Activated T-cell treated with anti-CD3 and anti-CD28 coated beads, Interleukin-2, amount 50 U/mL, for 4 hours (primary cell): ENCODE measurements at regions not wholly inside any gene's neighbourhood (a gene's known extent, or its start where the extent isn't known, plus 50 kb on each side); places are given as distances from the start of the nearest gene placed in this dataset.
"Not testable (repeated sequence)": the region's sequence is repeated elsewhere in the genome, so short reads cannot be mapped to it uniquely, and the experiment has no call there.

Experiments used
- ATAC-seq, 2 donors: fragments of 200-7000 bp; cut with Tn5 transposase; one replicate each; pipeline ENCODE4 v1.10.0; 2021
- DNase-seq: peaks from one replicate; pipeline ENCODE4 v3.0.0-alpha.2; 2020
- H3K27me3 Mint-ChIP-seq: one replicate; pipeline ENCODE4 v1.8.0; 2021; ENCODE audit warnings: low read depth, mixed read lengths
- H3K36me3 Mint-ChIP-seq: one replicate; pipeline ENCODE4 v1.8.0; 2022; ENCODE audit warnings: mixed read lengths; ENCODE audit not compliant: insufficient read depth
- H3K4me1 Mint-ChIP-seq: one replicate; pipeline ENCODE4 v1.8.0; 2021; ENCODE audit warnings: low read depth, mixed read lengths
- H3K4me3 Mint-ChIP-seq: one replicate; pipeline ENCODE4 v1.8.0; 2021; ENCODE audit warnings: mild to moderate bottlenecking, moderate library complexity, mixed read lengths
- H3K9me3 Mint-ChIP-seq: one replicate; pipeline ENCODE4 v1.8.0; 2021; ENCODE audit warnings: mixed read lengths

DNA sequence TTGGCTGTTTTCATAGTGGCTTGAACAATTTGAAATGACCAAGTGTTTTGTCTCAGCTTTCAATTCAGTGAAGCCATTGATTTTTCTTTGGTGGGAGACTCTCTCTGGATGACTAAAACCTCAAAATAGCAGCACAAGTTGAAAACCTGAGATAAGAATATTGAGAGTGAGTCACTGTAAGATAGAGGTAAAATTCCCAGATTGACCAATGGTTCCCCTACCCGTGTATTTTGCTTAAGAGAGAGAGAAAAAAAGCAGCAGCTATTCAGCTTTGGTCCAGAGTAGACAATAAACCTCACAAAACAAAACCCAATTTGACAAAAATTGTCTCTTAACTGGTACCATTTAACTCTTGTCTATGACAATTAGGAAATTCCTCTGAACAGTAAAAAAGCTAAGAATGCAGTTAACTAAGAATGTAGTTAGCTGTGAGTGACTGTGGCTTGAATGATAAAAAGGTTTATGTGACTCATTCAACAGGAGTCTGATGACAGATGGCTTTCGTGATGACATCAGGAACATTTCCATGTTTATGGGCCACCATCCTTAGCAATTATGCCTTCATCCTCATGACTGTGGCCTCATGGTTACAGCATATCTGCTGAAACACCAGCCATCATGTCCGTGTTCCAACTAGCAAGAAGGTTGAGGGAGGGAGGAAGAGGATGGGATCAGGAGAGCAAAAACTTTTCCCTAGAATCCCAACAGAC is 356.9 kb downstream of the NDFIP2 start:
- H3K27me3 Mint-ChIP-seq: no peaks in the 10 kb centered on the region
- peaks cover 5% of the 10 kb centered on the region for H3K9me3 Mint-ChIP-seq
- no peaks in the 10 kb centered on the region for H3K36me3 Mint-ChIP-seq
- no peak for DNase-seq
- no peak overlapping the region for H3K4me3 Mint-ChIP-seq
- ATAC-seq: no peak
- H3K4me1 Mint-ChIP-seq: no peaks in the 10 kb centered on the region

DNA sequence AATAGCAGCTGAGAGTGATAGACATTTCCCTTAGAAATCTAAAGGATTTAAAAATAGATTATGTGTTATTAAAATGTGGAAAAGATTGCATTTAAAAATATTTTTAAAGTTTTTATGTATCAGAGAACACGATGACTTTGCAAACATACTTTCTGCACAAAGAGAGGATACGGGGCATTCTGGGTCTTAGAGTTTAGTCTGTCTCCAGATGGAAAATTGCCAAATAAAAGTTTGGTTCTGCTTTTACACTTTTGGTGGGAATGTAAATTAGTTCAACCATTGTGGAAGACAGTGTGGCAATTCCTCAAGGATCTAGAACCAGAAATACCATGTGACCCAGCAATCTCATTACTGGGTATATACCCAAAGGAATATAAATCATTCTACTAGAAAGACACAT is 355.2 kb downstream of the NDFIP2 start:
- H3K9me3 Mint-ChIP-seq, ATAC-seq, H3K4me3 Mint-ChIP-seq, H3K27me3 Mint-ChIP-seq, H3K4me1 Mint-ChIP-seq, DNase-seq, H3K36me3 Mint-ChIP-seq: not testable (repeated sequence)

DNA sequence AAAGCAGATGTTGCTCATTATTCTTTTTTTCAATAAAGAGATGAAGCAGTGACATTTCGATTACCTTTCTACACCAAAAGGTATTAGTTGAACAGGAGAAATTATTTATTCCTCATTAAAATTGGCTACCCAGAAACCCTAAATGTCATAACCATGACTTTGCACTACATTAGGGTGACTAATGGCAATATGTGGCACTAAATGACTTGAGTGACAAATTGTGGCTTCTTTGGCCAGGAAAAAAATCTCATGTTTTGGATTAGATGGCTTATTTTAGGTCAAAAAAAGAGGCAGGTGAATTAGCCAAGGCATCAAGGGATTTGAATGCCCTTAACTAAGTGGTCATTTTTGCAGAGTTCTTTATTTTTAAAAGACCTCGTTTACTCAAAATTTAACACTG is 353.9 kb downstream of the NDFIP2 start:
- Mint-ChIP-seq H3K4me1 (no peaks in the 10 kb centered on the region), H3K27me3 (no peaks in the 10 kb centered on the region), H3K4me3 (no peak overlapping the region), H3K9me3 (peaks cover 6% of the 10 kb centered on the region), H3K36me3 (no peaks in the 10 kb centered on the region)
- DNase-seq (no peak), ATAC-seq (no peak)

DNA sequence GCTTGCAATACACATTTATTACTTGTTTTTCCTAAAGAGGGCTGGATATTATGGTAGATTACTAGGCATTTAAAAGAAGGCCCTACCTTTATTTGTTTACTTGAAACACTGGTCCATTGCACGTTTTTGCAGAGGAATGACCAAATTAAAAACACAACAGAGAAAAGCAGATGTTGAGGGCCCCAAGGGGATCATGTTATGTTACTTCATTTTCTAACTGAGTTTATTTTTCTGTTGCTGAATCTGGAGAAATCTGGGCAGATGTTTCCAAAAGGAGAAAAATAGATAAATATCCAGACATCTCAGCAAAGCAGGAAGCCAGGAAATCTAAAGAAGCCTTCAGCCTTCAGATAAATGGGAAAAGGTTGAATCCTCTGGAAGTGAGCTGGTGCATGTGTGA is 353.0 kb downstream of the NDFIP2 start:
- no peak for DNase-seq
- peaks cover 2% of the 10 kb centered on the region for H3K9me3 Mint-ChIP-seq
- no peak for ATAC-seq

DNA sequence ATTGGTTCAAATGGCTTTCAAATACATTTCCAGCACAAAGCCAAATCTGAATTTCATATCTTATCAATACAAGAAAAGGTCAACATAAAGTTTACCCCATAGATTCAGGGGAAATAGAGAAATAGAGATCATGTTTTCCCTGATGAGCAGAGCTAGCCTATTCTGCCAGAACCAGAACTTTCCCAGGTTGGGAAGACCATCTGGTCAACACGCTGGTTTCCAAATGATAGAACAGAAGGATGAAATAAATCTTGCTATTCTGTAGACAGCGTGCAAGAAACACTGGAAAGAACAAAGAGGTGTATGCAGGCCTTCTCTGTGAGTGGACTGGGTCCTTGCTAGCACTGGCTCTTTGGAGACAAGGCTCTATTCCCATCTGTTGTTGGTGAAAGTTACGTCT is 350.6 kb downstream of the NDFIP2 start:
- ATAC-seq: no peak
- DNase-seq: no peak
- H3K4me1 Mint-ChIP-seq: no peaks in the 10 kb centered on the region
- H3K9me3 Mint-ChIP-seq: peaks cover 2% of the 10 kb centered on the region
- H3K36me3 Mint-ChIP-seq: no peaks in the 10 kb centered on the region
- no peak overlapping the region for H3K4me3 Mint-ChIP-seq
- no peaks in the 10 kb centered on the region for H3K27me3 Mint-ChIP-seq

More for the DNA sequence above, 353.0 kb downstream of the NDFIP2 start:
- Mint-ChIP-seq H3K4me1 (no peaks in the 10 kb centered on the region), H3K27me3 (no peaks in the 10 kb centered on the region), H3K4me3 (no peak overlapping the region), H3K36me3 (no peaks in the 10 kb centered on the region)

DNA sequence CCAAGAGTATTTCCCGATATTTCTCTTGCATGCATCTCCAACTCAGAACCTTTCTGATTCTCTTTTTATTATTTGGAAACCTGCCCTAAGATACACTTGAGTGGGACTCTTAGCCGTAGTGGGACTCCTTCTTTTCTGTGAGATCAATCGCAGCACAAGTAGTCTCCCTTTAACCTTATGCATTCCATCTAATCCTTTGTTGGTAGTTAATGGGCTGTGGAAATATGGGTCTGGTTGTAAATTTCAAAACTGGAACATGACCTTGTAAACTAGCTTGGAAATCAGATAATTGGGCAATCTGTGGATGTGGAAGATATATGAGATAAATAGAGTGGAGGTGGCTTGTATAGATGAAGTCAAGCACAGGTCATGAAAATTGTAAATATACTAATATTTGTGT is 350.0 kb downstream of the NDFIP2 start:
- H3K27me3 Mint-ChIP-seq: no peaks in the 10 kb centered on the region
- no peaks in the 10 kb centered on the region for H3K4me1 Mint-ChIP-seq
- no peak for ATAC-seq
- H3K9me3 Mint-ChIP-seq: peaks cover 2% of the 10 kb centered on the region
- DNase-seq: no peak
- H3K4me3 Mint-ChIP-seq: no peak overlapping the region
- H3K36me3 Mint-ChIP-seq: no peaks in the 10 kb centered on the region

DNA sequence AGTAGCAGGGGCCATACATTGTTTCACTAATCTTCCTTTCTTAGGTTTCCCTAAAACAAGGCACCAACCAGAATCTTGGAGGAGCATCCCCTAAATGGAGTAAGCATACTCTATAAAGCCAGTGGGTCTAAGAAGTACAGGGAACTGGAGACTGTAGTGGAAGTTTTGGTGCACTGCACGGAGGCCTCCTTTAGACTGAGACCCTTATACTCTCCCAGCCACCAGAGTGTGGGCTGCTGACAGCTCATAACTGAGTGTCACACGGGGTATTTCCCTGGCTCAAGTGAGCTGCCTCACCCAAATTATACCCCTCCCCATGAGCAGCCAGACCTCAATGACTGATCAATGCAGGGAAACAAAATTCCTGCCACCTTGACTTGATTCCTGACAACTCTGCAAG is 349.5 kb downstream of the NDFIP2 start:
- ATAC-seq: no peak
- DNase-seq: no peak
- Mint-ChIP-seq H3K9me3 (peaks cover 2% of the 10 kb centered on the region), H3K36me3 (no peaks in the 10 kb centered on the region), H3K27me3 (no peaks in the 10 kb centered on the region), H3K4me1 (no peaks in the 10 kb centered on the region), H3K4me3 (no peak overlapping the region)

DNA sequence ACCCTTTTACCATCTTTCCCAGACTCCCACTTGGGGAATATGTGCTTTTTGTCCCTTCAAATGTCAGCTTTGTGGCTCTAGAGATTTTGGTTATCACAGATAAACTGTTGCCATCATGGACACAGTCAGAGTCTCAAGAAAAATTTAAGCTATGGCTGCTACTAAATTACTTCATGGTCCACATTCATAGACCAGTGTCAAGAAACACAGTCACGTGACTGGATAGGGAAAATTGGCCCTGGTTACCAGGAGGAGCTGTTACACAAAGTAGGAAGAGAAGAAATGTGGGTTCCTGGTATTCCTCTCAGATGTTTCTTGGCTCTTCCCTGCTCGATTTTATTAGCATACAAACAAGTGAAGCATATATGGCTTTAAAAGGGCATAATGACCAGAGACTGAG is 348.9 kb downstream of the NDFIP2 start:
- no peak overlapping the region for H3K4me3 Mint-ChIP-seq
- no peaks in the 10 kb centered on the region for H3K4me1 Mint-ChIP-seq
- DNase-seq: no peak
- H3K36me3 Mint-ChIP-seq: no peaks in the 10 kb centered on the region
- no peaks in the 10 kb centered on the region for H3K27me3 Mint-ChIP-seq
- H3K9me3 Mint-ChIP-seq: peaks cover 2% of the 10 kb centered on the region
- ATAC-seq: no peak

DNA sequence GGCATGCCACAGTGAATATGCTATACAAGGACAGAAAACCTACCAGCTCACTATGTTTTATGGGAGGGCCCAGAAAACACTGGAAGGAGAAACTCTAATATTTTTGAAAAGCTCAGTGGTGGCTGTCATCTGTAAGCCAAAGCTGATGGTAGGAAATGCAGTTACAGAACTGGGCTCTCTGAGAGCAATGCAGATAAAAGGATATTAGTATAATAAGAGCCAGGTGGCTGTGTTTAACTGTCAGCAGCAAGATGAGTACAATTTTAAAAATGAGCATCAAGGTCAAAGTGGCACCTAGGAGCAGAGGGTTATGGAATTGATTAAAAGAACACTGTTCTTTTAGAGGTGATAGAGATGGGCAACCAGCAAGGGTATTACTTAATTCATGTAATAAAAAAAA is 345.0 kb downstream of the NDFIP2 start:
- Mint-ChIP-seq H3K4me1 (no peaks in the 10 kb centered on the region), H3K36me3 (no peaks in the 10 kb centered on the region), H3K9me3 (peaks cover 2% of the 10 kb centered on the region), H3K27me3 (no peaks in the 10 kb centered on the region), H3K4me3 (no peak overlapping the region)
- DNase-seq: no peak
- no peak for ATAC-seq

DNA sequence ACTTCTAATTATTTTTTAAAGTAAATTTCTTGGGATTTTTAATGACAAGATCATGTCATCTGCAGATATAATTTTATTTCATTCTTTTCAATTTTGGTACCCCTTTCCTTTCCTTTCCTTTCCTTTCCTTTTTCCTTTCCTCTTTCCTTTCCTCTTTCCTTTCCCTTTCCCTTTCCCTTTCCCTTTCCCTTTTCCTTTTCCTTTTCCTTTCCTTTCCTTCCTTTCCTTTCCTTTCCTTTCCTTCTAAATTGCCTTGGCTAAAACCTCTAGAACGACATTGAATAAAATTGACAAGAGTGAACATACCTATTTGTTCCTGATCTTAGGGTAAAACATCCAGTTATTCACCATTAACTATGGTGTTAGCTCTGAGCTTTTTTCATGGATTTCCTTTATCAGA is 334.1 kb downstream of the NDFIP2 start:
- no peak for DNase-seq
- Mint-ChIP-seq H3K4me1 (no peaks in the 10 kb centered on the region), H3K9me3 (peaks cover 4% of the 10 kb centered on the region), H3K27me3 (no peaks in the 10 kb centered on the region), H3K4me3 (no peak overlapping the region), H3K36me3 (no peaks in the 10 kb centered on the region)
- ATAC-seq: no peak

DNA sequence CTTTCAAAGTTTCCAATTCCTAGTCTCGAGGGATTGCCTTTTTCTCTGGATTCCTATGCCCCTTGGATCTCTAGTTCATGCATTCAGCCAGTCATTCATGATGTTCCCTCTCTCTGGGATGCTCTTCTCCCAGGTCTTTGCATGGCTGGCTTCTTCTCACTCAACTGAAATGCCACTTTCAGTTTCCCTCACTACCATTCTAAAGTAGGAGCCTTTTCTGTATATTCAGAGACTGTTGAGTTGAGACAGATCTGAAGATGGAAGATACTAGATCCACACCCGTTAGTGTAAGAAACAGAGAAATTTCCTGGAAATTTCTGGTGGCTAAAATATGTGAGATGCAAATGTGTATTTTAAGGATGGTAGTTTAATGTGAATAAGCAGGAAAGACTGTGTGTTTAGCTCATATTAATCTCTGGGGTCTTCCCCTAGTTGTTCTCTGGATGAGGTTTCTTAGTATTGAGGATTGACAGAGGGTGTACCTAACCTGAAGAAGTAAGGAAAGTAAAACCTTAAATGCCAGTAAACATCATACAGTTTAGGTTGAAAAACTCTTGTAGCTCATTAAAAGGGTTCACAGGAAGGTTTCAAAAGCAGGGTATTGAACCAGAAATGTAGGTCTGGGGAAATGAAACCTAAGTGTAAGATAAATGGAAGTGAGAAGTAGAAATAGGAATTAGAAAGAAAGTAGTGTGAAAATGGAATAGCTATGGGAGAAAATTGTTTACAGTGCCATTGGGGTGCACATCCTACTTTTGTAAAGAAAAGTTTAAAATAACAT is 331.3 kb downstream of the NDFIP2 start:
- H3K9me3 Mint-ChIP-seq: peaks cover 4% of the 10 kb centered on the region
- no peaks in the 10 kb centered on the region for H3K36me3 Mint-ChIP-seq
- no peaks in the 10 kb centered on the region for H3K27me3 Mint-ChIP-seq
- H3K4me3 Mint-ChIP-seq: no peak overlapping the region
- H3K4me1 Mint-ChIP-seq: no peaks in the 10 kb centered on the region
- ATAC-seq (no peak), DNase-seq (no peak)

DNA sequence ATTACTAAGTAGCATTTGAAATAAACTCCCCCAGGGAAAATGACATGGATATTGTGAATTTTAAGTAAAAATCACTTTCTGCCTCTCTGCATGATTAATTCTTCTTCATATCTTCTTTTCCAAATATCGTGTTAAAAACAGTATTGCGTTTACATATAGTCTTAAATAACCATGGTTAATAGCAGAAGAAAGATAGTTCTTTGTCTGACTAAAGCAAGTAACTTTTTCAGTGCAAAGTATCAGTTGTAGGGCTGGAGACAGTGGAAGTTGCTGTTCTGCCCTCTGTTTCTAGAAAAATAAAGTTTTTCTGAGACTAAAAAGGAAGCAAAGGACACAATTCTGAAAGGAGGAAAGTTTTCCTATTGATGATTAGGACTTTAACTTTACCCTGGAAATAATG is 330.2 kb downstream of the NDFIP2 start:
- H3K36me3 Mint-ChIP-seq: no peaks in the 10 kb centered on the region
- DNase-seq: no peak
- no peaks in the 10 kb centered on the region for H3K4me1 Mint-ChIP-seq
- H3K9me3 Mint-ChIP-seq: peaks cover 4% of the 10 kb centered on the region
- ATAC-seq: no peak
- no peaks in the 10 kb centered on the region for H3K27me3 Mint-ChIP-seq
- no peak overlapping the region for H3K4me3 Mint-ChIP-seq

DNA sequence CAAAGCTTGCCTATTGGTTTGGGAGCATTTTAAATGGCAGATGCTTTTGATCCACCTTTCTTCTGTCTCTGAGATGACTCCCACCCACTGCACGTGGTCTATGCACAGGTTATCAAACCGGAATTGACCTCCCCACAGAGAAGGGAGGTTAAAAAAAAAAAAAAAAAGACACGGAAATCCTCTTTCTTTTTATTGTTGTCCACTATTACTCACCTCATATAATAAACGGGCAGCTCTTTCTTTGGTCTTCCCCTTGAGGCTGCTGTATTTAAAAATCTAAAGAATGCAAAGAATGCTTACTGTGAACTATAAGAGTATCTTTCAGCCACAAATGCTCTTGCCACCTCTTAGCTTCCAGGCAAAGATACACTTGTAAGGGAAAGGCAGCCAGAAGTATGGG is 329.7 kb downstream of the NDFIP2 start:
- H3K36me3 Mint-ChIP-seq: no peaks in the 10 kb centered on the region
- no peaks in the 10 kb centered on the region for H3K4me1 Mint-ChIP-seq
- ATAC-seq (no peak), DNase-seq (no peak)
- peaks cover 2% of the 10 kb centered on the region for H3K9me3 Mint-ChIP-seq
- H3K27me3 Mint-ChIP-seq: no peaks in the 10 kb centered on the region
- H3K4me3 Mint-ChIP-seq: no peak overlapping the region

DNA sequence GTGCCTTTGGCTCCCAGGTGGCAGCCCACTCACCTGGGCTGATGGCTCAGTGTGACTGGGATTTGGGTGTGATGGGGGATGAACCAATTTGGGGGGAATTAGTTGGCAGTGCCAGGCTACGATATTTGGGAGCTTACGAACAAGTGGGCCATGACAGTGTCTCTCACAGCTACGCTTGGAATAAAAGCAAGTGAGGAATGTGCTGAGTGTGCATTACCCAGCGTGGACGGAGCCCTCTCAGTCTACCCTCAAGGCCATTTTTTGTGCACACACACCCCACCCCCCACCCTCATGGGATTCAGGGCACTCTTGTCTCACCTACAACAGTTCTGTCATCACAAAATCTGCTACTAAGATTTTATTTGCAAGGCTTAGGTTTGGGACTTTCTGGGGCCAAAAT is 329.1 kb downstream of the NDFIP2 start:
- no peak overlapping the region for H3K4me3 Mint-ChIP-seq
- H3K9me3 Mint-ChIP-seq: no peaks in the 10 kb centered on the region
- ATAC-seq: no peak
- DNase-seq: no peak
- H3K4me1 Mint-ChIP-seq: no peaks in the 10 kb centered on the region
- no peaks in the 10 kb centered on the region for H3K27me3 Mint-ChIP-seq
- no peaks in the 10 kb centered on the region for H3K36me3 Mint-ChIP-seq

DNA sequence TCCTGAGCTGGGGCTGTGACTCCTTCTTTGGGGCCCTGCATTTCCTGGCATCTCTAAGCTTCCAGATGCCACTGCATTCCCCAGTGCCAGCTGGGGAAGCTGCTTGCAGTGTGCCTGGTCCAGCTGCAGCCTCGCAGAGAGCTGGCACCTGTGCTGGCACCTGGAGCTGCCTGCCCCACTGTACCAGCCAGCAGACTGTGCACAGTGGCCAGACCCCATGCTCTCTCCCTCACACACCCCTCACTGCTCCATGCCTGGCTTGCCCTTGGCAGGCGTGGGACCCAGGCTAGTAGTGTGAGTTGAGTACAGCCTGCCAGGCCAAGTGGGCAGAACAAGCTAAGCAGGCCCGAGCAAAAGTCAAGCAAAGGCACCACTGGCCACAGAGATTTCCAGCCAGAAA is 327.5 kb downstream of the NDFIP2 start:
- H3K4me3 Mint-ChIP-seq: no peak overlapping the region
- no peaks in the 10 kb centered on the region for H3K9me3 Mint-ChIP-seq
- H3K4me1 Mint-ChIP-seq: no peaks in the 10 kb centered on the region
- no peak for ATAC-seq
- no peak for DNase-seq
- H3K36me3 Mint-ChIP-seq: no peaks in the 10 kb centered on the region
- H3K27me3 Mint-ChIP-seq: no peaks in the 10 kb centered on the region
